DND-41 (cell line): ENCODE measurements at regions not wholly inside any gene's neighbourhood (a gene's known extent, or its start where the extent isn't known, plus 50 kb on each side); places are given as distances from the start of the nearest gene placed in this dataset.

Experiments
- CTCF ChIP-seq: IDR thresholded peaks from 2 replicates; pipeline ENCODE4 v1.5.1; 2012; ENCODE audit warnings: borderline replicate concordance, low read length, moderate library complexity, mild to moderate bottlenecking; ENCODE audit not compliant: poor library complexity, severe bottlenecking; ENCODE audit errors: extremely low read depth
- EZH2 ChIP-seq: IDR thresholded peaks from 3 replicates; pipeline ENCODE4 v1.6.1; 2012; ENCODE audit warnings: borderline replicate concordance, low read depth, mild to moderate bottlenecking, moderate library complexity, low read length, inconsistent platforms; ENCODE audit not compliant: severe bottlenecking

- TF ChIP-seq CTCF (no peak), EZH2 (no peak)
Measured at GRCh38 chr3:24689353-24689752, 194.7 kb upstream of the THRB start.
